H1 (cell line): ENCODE measurements at regions not wholly inside any gene's neighbourhood (a gene's known extent, or its start where the extent isn't known, plus 50 kb on each side); places are given as distances from the start of the nearest gene placed in this dataset.

ENCODE experiments used
- BCL11A ChIP-seq, 2 experiments: IDR thresholded peaks; one replicate each; pipeline ENCODE4 v1.6.1; 2011; ENCODE audit warnings: low read depth in 2 of 2, low read length in 2 of 2, mild to moderate bottlenecking in 2 of 2
- CTCF ChIP-seq, 3 experiments: IDR thresholded peaks; 1 replicate in 2 of 3; 2 replicates in 1 of 3; pipeline versions ENCODE4 v1.5.1 to v1.6.1; 2011; ENCODE audit warnings: low read length in 3 of 3, mild to moderate bottlenecking in 3 of 3, inconsistent platforms in 2 of 3, low read depth in 1 of 3, moderate library complexity in 1 of 3; ENCODE audit not compliant: insufficient read depth in 1 of 3; ENCODE audit errors: control extremely low read depth in 1 of 3
- MAFK ChIP-seq: IDR thresholded peaks from 2 replicates; pipeline ENCODE4 v1.6.1; 2012; ENCODE audit warnings: low read depth, mild to moderate bottlenecking, improper control_type of control experiment, low read length
- MAX ChIP-seq: IDR thresholded peaks from 2 replicates; pipeline ENCODE4 v1.6.1; 2012; ENCODE audit warnings: inconsistent platforms

GRCh38 chr3:66153481-66154443 is 67.0 kb upstream of the SLC25A26 start (continued):
- TF ChIP-seq CTCF (IDR thresholded peaks at IDR 0.05; ENCODE audit: control extremely low read depth in 1 of 3, insufficient read depth in 1 of 3, low read depth in 1 of 3, low read length in 3 of 3) (no peak), MAFK (no peak), BCL11A (IDR thresholded peaks at IDR 0.05; ENCODE audit: low read depth in 2 of 2, low read length in 2 of 2) (no peak), MAX (no peak)
